HG03378 (cell line): ENCODE measurements at regions not wholly inside any gene's neighbourhood (a gene's known extent, or its start where the extent isn't known, plus 50 kb on each side); places are given as distances from the start of the nearest gene placed in this dataset.
"Not testable (repeated sequence)": the region's sequence is repeated elsewhere in the genome, so short reads cannot be mapped to it uniquely, and the experiment has no call there.

ENCODE experiments used
- ATAC-seq: cut with Tn5 transposase; IDR thresholded peaks from one replicate; pipeline ENCODE4 v1.9.1; 2021; ENCODE audit warnings: mild to moderate bottlenecking, moderate library complexity; ENCODE audit not compliant: unreplicated experiment

- ATAC-seq: peak; percentile 99
Measured at GRCh38 chr7:121530227-121531174, 134.4 kb upstream of the FAM3C start.

GRCh38 chr7:121529003-121529402 lies 132.9 kb upstream of the FAM3C start:
- no peak for ATAC-seq

GRCh38 chr7:121526210-121526609 lies 130.1 kb upstream of the FAM3C start:
- ATAC-seq: not testable (repeated sequence)

GRCh38 chr7:121525155-121525819 lies 129.2 kb upstream of the FAM3C start:
- no peak for ATAC-seq

GRCh38 chr7:121521711-121522400 lies 125.7 kb upstream of the FAM3C start:
- ATAC-seq: no peak

- no peak for ATAC-seq
Measured at GRCh38 chr7:121520911-121521310, 124.8 kb upstream of the FAM3C start.

- peak; percentile 58 for ATAC-seq
Measured at GRCh38 chr7:121519548-121520521, 123.7 kb upstream of the FAM3C start.

- no peak for ATAC-seq
Measured at GRCh38 chr7:121517591-121517990, 121.5 kb upstream of the FAM3C start.

- ATAC-seq: no peak
Measured at GRCh38 chr7:121516821-121517220, 120.7 kb upstream of the FAM3C start.

GRCh38 chr7:121515630-121516401 lies 119.7 kb upstream of the FAM3C start:
- ATAC-seq: no peak

GRCh38 chr7:121515229-121515628 lies 119.1 kb upstream of the FAM3C start:
- no peak for ATAC-seq

GRCh38 chr7:121513105-121513504 lies 117.0 kb upstream of the FAM3C start:
- ATAC-seq: no peak

- no peak for ATAC-seq
Measured at GRCh38 chr7:121510858-121511482, 114.9 kb upstream of the FAM3C start.

GRCh38 chr7:121510302-121510701 lies 114.2 kb upstream of the FAM3C start:
- ATAC-seq: no peak

GRCh38 chr7:121505540-121506182 lies 109.6 kb upstream of the FAM3C start:
- ATAC-seq: no peak

GRCh38 chr7:121505021-121505420 lies 108.9 kb upstream of the FAM3C start:
- no peak for ATAC-seq

- no peak for ATAC-seq
Measured at GRCh38 chr7:121504482-121504881, 108.4 kb upstream of the FAM3C start.

GRCh38 chr7:121503730-121504129 lies 107.6 kb upstream of the FAM3C start:
- ATAC-seq: no peak

GRCh38 chr7:121503039-121503438 lies 106.9 kb upstream of the FAM3C start:
- no peak for ATAC-seq
